ENCODE measurements at regions not wholly inside any gene's neighbourhood (a gene's known extent, or its start where the extent isn't known, plus 50 kb on each side); places are given as distances from the start of the nearest gene placed in this dataset.

DNA sequence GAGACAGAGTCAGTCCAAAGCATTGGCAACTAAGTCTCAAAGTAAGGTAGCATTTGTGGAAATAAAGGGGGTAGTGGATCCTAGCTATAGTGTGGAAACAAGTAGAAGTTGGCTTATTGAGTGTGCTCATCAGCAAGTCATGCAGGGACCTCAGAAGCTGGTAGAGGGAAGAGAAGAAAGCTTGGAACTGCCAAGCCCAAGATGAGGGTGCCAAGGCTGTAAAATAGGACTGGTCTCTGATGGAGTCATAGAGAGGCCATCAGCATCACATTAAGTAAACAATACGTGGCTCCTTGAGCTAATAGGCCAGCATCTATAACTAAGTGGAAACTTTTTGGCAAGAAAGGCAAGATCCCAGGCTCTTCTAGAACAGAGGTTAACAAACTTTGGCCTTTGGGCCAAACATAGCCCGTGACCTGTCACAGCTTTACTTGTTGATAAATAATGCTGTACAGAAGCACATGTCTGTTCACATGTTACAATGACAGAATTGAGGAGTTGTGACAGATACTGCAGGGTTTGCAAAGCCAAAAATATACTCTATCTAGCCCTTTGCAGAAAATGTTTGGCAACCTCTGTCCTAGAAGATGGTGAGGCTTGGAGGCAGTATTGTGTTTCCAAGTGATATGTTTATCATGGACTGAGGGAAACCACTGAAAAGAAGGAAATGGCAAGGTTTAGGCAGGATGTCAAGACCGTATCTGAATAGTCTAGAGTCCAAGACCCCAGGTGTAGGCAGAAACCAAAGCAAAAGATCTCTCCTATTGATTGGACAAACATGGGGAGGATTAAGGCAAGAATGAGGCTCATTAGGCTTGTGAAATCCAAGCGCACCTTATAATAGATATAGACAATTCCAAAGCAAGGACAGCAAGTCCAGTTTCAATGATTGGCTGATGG lies 62.5 kb upstream of the CD44 start:
- DNase-seq (ENCODE audit: extremely low spot score) = no peak
- CTCF ChIA-PET = interaction anchor here (0.7 to 1.7 kb wide), 6 partner anchors 9 to 86 kb away, joined by 3 to 5 read pairs (median 3); no protein-coding TSS in a partner anchor
- POLR2A ChIA-PET = no interaction called here
- TF ChIP-seq, protein P1, sequence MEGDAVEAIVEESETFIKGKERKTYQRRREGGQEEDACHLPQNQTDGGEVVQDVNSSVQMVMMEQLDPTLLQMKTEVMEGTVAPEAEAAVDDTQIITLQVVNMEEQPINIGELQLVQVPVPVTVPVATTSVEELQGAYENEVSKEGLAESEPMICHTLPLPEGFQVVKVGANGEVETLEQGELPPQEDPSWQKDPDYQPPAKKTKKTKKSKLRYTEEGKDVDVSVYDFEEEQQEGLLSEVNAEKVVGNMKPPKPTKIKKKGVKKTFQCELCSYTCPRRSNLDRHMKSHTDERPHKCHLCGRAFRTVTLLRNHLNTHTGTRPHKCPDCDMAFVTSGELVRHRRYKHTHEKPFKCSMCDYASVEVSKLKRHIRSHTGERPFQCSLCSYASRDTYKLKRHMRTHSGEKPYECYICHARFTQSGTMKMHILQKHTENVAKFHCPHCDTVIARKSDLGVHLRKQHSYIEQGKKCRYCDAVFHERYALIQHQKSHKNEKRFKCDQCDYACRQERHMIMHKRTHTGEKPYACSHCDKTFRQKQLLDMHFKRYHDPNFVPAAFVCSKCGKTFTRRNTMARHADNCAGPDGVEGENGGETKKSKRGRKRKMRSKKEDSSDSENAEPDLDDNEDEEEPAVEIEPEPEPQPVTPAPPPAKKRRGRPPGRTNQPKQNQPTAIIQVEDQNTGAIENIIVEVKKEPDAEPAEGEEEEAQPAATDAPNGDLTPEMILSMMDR (IDR thresholded peaks at IDR 0.05; ENCODE audit: control extremely low read depth, extremely low read depth, low read depth, missing control alignments) = no peak

GRCh38 chr11:35077709-35078469 lies 61.1 kb upstream of the CD44 start:
- DNase-seq (ENCODE audit: extremely low spot score) = no peak
- CTCF ChIA-PET = interaction anchor here (0.9 to 2.3 kb wide), 4 partner anchors 11 to 86 kb away, joined by 4 to 8 read pairs (median 4); no protein-coding TSS in a partner anchor
- TF ChIP-seq, protein P1 (IDR thresholded peaks at IDR 0.05; ENCODE audit: control extremely low read depth, extremely low read depth, low read depth, missing control alignments) = no peak
- POLR2A ChIA-PET = no interaction called here

GRCh38 chr11:35078470-35078735 lies 60.6 kb upstream of the CD44 start:
- no peak for DNase-seq (ENCODE audit: extremely low spot score)
- ChIA-PET CTCF (interaction anchor here (0.9 to 2.3 kb wide), 4 partner anchors 11 to 86 kb away, joined by 4 to 8 read pairs (median 4); no protein-coding TSS in a partner anchor), POLR2A (no interaction called here)
- TF ChIP-seq, protein P1 (IDR thresholded peaks at IDR 0.05; ENCODE audit: control extremely low read depth, extremely low read depth, low read depth, missing control alignments) = no peak

- POLR2A ChIA-PET = no interaction called here
- CTCF ChIA-PET = interaction anchor here (1.1 to 2.3 kb wide), 2 partner anchors 22 to 39 kb away, joined by 3 to 8 read pairs; no protein-coding TSS in a partner anchor
- no peak for DNase-seq (ENCODE audit: extremely low spot score)
- TF ChIP-seq, protein P1 (IDR thresholded peaks at IDR 0.05; ENCODE audit: control extremely low read depth, extremely low read depth, low read depth, missing control alignments) = no peak
Measured at GRCh38 chr11:35079611-35080010, 59.4 kb upstream of the CD44 start.

GRCh38 chr11:35082321-35083180 lies 56.4 kb upstream of the CD44 start:
- TF ChIP-seq, protein P1 (IDR thresholded peaks at IDR 0.05; ENCODE audit: control extremely low read depth, extremely low read depth, low read depth, missing control alignments) = no peak
- ChIA-PET CTCF (interaction anchor here (0.8 to 1.7 kb wide), 2 partner anchors 41 to 156 kb away, joined by 3 to 4 read pairs; no protein-coding TSS in a partner anchor), POLR2A (no interaction called here)

DNA sequence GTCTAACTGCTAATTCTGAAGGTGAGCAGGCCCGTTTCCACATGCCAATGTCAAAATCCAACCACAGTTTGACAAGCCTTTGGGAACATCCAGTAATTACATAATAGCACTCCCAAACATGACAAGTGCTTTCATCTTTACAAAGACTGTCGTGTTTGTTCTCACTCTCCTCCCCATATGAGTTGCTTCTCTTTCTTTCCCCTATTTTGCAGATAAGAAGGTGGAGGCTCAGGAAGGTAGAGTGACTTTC lies 55.9 kb upstream of the CD44 start:
- TF ChIP-seq, protein P1 (IDR thresholded peaks at IDR 0.05; ENCODE audit: control extremely low read depth, extremely low read depth, low read depth, missing control alignments) = no peak
- CTCF ChIA-PET = interaction anchor here (1.7 kb wide), 1 partner anchor 157 kb away, joined by 4 read pairs; no protein-coding TSS in a partner anchor
- POLR2A ChIA-PET = no interaction called here
- no peak for DNase-seq (ENCODE audit: extremely low spot score)

More at GRCh38 chr11:35082321-35083180, 56.4 kb upstream of the CD44 start:
- DNase-seq (ENCODE audit: extremely low spot score) = peak; percentile 85

Data from GM10248 (cell line).